ENCODE measurements at regions not wholly inside any gene's neighbourhood (a gene's known extent, or its start where the extent isn't known, plus 50 kb on each side); places are given as distances from the start of the nearest gene placed in this dataset.
"Not testable (repeated sequence)": the region's sequence is repeated elsewhere in the genome, so short reads cannot be mapped to it uniquely, and the experiment has no call there.

DNA sequence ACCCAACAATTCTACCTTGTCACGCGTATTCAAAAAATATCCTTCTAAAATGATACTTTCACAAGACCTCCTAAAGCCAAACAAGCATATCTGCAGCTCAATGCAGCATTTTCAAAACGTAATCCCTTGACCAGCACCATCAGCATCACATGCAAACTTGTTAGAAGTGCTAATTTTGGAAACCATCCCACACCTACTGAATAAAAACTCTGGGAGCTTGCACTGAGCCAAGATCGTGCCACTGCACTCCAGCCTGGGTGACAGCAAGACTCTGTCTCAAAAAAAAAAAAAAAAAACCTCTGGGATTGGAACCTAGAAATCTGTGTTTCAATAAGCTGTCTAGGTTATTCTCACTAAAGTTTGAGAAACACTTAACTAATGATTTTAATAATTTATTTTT, 223.3 kb upstream of the CCDC54 start:
- ATAC-seq (no peak), DNase-seq (no peak)

DNA sequence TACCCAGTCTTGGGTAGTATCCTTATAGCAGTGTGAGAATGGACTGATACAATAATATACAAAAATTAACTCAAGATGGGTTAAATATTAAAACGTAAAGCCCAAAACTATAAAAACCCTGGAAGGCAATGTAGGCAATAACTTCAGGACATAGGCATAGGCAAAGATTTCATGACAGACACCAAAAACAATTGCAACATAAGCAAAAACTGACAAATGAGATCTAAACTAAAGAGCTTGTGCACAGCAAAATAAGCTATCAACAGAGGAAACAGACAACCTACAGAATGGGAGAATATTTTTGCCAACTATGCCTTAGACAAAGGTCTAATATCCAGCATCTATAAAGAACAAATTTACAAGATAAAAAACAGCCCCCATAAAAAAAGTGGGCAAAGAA, 204.8 kb upstream of the CCDC54 start:
- ATAC-seq, result no peak
- DNase-seq, result no peak

DNA sequence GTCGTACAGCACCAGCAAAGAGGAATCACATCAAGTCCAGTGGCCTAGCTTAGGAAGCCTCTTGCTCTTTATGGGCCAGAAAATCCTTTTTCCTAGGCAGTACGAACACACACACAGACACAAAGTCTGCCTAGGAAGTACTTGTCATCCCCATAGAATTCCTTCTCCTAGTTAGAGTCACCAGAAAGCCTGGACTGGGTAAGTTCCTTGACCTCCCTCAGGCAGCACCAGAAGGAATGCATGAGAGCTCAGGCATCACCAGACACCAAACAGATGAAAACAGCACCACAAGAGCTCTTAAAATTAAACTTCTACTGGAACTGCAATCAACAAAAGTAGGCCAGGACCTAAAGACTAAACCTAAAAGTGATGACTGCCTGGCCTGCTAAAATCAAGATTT, 192.9 kb upstream of the CCDC54 start:
- ATAC-seq (no peak), DNase-seq (no peak)

DNA sequence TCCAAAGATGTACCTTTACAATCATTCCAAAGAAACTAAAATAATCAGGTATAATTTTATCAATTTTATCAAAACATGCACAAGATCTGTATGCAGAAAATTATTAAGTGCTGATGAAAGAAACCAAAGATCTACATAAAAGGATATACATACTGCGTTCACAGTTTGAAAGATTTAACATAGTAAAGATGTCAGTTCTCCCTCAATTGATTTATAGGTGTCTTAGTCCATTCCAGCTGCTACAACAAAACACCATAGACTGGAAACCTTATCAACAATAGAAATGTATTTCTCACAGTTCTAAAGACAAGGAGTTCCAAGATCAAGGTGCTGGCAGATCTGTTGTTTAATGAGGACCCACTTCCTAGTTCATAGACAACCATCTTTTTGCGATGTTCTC, 189.0 kb upstream of the CCDC54 start:
- DNase-seq, result no peak

DNA sequence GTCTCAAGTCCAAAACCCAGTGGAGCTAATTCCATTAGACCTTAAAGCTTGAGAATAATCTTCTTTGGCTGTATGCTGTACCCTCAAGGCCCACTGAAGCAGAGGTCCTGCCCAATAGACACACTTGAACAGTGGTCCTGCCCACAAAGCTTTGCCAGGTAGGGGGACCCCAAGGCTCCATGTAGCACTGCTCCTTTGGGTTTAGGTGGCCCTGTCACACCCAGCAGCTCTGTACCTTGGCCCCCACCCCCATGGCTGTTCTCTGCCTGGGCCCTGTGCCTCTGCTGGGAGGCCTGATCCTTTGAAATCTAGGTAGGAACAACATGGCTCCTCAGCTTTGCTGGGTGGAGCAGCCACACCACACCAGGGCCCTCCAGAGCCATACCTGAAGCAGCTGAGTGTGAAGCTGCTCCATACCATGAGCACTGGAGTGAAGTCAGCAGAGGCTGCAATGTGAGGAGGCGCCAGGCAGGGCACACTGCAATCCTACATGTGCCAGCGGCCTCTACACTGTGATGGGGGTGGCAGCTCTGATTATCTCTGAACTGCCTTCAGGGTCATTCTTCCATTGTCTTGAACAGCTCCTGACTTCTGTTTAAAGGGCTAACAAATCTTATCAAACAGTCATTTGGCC, 188.0 kb upstream of the CCDC54 start:
- ATAC-seq (no peak), DNase-seq (no peak)

More for the DNA sequence above, 189.0 kb upstream of the CCDC54 start:
- ATAC-seq, result no peak

DNA sequence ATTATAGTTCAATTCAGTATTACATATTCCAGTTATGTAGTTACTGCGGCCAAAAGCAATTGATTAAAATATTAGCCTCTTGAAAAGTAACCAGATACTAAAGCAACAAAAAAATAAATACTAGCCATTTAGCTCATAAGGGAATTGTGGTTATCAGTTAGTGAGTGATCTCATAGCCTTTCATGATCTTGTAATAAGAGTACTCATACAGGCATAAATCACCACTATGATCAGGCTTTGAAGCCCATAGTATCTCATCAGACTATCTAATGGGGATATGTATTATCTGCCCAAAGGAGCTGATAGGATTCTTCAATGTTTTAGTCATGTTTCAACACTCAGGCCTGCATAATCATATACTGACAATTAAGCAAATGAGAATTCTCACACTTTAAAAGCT, 184.1 kb upstream of the CCDC54 start:
- no peak for DNase-seq
- no peak for ATAC-seq

DNA sequence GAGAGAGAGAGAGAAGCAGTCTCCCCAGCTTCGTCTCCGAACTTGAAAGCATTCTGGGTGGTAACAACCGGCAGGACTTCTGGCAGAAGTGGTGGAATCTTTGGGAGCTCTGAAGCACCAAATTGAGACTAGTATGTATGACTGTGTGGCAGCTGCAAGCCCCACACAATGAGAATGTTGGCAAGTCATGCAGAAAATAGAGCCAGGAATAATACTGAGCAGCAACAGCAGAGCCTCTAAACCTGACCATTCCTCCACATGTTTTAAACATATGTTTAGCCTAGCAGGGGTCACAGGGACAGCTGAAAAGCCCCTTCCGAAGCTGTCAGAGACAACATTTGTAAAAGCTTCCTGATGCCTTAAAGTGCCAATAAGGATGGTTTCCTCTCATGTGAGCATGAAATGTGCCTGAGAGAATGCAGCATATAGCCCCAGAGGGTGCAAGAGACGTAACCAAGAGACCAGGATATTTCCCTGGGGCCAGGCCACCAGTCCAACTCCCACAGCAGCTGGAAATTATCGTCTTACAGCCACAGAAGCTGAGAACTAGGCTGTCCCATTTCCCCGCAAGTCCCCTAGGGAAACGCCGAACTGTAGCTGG, 178.6 kb upstream of the CCDC54 start:
- ATAC-seq (no peak), DNase-seq (no peak)

DNA sequence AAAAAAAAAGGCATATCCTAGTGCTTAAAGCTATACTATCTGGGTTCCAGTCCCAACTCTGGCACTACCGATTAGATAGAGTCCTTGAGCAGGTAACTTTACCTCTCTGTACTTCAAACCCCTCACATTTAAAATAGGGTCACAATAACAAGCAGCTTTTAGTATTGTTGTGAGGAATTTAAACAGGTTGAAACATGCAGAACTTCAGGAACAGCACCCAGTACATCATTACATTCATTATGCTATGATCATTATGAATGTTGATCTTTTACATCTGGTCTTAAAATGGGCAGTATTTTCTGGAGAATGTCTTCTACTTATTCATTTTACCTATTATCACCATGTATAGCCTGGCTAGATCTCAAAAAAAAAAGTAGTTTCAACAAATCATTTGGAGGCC, 176.1 kb upstream of the CCDC54 start:
- DNase-seq (no peak), ATAC-seq (no peak)

DNA sequence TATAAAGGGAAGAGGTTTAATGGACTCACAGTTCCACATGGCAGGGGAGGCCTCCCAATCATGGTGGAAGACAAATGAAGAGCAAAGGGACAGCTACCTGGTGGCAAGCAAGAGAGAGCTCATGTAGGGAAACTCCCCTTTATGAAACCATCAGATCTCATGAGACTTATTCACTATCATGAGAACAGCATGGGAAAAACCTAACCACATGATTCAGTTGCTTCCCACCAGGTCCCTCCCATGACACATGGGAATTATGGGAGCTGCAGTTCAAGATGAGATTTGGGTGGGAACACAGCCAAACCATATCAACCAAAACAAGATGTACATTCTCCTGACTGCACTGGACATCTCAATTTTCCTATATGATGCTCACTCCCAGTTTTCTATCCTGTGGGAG, 174.4 kb upstream of the CCDC54 start:
- ATAC-seq, DNase-seq: not testable (repeated sequence)

DNA sequence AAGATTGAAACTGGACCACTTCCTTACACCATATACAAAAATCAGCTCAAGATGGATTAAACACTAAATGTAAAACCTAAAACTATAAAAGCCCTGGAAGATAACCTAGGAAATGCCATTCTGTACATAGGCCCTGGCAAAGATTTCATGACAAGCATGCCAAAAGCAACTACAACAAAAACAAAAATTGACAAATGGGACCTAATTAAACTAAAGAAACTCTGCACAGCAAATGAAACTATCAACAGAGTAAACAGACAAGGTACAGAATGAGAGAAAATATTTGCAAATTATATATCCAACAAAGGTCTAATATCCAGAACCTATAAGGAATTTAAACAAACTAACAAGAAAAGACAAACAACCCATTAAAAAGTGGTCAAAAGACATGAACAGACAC, 173.1 kb upstream of the CCDC54 start:
- ATAC-seq, result no peak

DNA sequence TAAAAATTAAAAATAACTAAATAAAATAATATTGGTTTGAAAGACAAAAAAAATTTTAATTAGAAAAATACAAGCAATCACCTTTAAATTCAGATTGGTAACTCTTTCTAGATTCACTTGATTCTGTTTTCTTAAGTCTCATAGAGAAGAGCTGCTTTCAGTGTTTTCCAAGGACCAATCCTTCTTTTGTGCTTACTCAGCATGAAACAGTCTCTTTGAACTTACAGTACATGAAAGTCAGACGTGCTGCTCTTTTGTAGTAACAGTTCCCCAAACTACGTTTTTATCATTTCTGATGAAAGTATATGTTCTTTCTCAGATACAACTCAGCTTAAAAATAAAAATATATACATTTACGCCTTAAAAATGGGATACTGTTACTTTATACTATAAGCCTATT, 171.9 kb upstream of the CCDC54 start:
- ATAC-seq (no peak), DNase-seq (no peak)

More for the DNA sequence above, 173.1 kb upstream of the CCDC54 start:
- no peak for DNase-seq

DNA sequence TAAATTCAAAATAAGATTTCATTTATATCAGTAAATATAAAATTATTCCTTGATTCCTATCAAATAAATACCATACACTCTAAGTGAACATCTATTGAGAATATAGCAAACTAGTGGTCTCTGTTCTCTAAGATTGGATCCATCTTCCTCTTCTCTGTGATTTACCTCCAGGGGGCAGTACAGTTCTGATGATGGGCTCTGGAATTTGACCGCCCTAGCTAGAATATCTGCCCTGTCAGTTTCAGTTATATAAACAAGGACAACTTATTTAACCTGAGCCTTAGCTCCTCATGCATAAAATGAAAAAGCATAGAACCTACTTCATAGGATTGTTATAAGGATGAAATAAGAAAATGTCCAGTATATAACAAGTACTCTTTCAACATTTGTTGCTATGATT, 171.1 kb upstream of the CCDC54 start:
- ATAC-seq (peak; percentile 49), DNase-seq (no peak)

DNA sequence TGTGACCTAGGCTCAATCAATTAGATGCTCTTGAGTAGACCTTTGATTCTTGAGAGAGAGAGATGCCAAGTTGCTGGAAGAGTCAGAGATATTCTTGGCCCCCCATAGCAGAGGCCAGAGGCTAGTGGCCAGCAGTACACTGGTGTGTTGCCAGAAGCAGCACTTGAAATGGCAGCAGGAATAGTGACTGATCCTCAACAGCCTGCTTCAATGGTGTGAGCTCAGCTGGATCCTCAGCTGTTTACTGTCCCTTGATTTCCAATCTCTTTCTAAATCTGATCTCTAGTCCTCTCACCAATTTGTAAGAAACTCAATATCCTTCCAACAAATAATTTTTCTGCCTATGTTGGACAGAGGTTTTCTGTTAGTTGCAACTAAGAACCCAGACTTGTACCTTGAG, 170.3 kb upstream of the CCDC54 start:
- no peak for DNase-seq
- no peak for ATAC-seq

DNA sequence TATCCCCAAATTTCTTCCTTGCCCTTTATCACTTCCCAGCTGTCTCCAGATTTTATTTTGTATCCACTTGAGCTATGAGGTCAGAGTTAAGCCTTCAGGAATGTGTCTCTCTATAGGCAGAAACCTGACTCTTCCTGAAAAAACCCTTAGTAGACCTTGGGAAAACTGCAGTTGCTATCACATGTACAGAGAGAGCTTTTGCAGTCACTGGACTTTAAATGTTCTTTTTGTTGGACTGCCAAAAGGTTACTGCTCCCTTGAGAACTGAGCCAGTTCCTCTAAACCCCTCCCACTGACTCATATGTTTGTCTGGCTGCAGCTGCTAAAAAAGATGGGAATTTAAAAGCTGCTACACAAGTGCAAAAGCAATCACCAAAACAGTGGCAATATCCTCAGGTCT, 169.1 kb upstream of the CCDC54 start:
- DNase-seq (no peak), ATAC-seq (no peak)

DNA sequence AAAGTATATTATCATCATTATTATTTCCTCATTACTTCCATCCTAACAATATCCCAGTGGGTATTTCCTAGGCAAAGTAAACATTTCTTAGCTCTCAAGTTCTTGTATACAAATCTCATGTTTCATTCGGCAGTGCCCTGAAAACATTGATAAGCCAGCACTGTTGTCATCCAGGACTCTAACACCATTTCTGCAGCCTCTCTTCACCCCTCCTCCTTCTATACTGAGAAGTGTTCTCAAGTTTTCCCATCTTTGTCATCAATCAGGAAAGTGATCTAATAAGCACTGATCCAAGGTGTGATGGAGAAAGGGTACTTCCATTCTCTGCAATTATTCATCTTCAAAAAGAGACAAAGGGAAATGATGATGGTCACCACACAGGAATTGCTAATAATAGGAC, 168.4 kb upstream of the CCDC54 start:
- ATAC-seq (no peak), DNase-seq (no peak)

DNA sequence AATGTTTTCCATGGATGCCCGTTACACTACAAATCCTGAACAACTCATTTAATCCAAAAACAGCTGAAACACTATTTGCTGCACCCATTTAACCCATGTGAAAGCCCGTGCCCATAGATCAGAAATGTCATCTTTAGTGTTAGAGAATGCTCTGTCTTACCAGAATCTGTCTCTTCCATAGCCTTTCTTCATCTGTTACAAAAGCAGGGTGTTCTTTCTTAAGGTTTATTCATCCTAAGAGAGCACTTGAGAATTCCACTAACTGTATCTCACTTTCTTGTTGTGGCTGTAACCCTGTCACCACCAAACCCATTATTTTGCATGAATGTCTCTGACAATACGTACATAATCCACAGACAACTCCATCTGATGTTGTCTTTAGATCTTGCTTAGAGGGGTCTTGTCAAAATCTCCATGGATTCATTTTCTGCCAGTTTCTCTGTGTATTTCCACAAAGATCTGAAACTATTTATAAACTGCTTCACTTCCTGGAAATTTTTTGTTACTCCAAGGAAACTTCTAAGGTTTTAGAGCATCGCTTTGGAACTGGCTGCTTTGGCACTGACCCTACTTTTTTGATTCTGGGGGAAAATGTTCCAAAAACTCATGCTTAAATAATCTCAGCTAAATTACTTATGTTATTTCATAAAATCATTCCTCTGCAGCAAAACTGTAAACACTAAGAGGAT, 167.8 kb upstream of the CCDC54 start:
- no peak for DNase-seq
- no peak for ATAC-seq

DNA sequence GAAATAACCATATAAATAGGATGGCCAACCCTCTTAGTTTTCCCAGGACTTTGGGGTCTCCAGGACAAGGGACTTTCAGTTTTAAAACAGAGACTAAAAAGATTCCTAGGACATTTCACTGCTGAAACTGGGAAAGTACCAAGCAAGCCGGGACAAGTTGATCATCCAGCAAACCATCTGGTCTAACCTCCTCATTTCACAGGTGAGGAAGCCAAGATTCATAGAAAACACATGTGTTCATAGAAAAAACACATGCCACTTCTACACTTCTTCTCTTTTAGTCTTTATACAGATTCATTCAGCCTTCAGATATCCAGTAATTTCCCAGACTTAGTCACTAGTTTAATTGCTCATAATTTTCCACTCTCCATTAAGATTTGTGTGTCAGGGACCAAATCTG, 165.6 kb upstream of the CCDC54 start:
- ATAC-seq, result no peak
- no peak for DNase-seq

DNA sequence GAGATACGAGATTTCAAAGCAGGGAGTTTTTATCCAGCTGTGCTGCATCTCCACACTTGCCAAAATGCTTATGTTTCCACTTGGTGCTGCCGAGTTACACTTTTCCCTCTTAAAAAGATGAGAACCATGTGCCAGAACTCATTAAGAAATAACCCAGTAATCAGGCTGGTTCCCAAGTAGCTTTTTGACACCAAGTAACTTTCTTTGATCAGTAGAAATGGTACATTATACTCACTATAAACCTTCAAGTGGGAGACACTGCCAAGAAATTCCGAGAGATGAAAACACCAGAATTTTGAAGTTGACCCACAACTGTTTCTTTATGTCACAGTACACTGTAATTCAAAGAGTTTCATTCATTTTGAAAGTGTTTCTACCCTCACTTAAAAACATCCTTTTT, 164.6 kb upstream of the CCDC54 start:
- DNase-seq, result no peak
- no peak for ATAC-seq

DNA sequence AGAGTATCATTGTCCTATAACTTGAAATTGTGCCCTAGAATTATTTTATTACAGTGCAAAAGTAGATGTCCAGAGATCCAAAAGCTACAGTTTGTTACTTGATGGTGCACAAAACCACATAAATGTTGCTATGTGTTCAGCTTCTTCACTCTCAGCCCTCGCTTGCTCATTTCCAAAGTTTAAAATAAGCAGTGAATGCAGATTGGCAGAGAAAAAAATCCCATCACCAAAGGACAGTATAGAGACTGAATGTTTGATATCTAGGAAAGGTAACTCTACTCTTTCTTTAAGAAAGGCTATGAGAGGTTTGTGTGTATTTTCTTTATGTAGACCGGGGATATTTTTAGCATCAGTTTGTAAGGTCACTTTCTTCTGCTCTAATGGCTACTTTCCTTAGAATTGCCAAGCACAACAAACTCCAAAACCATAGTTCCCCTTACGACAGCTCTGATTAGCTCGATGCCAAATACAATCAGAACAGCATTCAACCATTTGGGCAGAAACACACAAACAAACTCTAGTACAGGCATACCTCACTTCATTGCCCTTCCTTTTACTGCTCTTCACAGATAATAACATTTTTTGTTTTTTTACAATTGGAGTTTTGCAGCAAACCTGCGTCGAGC, 164.1 kb upstream of the CCDC54 start:
- ATAC-seq (no peak), DNase-seq (no peak)

DNA sequence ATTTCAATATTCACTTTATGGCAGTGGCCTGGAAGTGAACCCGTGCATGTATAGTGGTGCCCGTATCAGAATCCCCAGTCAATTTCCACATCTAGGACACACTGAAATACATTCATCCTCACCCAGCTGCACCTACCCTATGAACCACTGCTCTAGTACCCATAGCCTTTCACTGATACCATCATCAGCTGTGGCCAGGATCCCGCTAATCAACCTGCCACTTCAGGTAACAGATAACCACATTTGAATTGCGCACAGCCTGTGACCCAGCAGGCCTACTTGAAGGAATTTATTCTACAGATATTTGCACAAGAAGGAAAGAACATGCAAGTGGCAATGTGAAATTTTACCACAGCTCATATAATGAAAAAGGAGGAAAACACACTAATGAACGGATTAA, 161.0 kb upstream of the CCDC54 start:
- ATAC-seq (no peak), DNase-seq (no peak)

DNA sequence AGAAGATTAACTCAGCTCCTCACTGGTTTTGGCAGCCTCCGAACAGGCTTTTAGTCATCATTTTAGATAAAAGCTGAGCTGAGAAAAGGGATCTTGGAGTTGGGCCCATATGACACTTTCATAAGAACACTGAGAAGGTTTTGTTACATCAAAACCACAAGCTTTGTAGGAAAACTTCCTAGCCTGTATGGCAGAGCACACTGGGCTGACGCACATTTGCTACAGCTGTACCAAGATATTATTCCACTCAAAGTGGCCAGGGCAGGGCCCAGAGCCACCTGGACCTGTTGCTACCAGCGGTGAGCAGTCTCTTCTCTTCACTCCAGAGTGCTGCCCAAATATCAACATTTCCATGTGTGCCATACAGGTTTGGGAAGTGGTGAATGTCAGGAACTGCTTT, 160.5 kb upstream of the CCDC54 start:
- DNase-seq (no peak), ATAC-seq (no peak)

DNA sequence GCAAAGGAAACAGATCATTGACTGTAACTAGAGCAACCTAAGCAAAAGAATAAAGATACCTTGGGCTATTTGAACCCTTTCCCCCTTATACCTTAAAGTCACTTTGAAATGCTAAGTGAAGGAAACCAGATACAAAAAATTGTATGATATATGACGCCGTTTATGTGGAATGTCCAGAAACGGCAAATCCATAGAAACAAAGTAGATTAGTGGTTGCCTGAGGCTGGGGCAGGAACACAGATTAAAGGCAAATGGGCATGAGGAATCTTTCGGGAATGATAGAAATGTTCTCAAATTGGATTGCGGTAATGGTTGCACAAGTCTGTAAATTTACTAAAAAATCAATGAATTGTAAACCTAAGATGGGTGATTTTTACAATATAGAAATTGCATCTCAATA, 160.1 kb upstream of the CCDC54 start:
- DNase-seq (no peak), ATAC-seq (no peak)

DNA sequence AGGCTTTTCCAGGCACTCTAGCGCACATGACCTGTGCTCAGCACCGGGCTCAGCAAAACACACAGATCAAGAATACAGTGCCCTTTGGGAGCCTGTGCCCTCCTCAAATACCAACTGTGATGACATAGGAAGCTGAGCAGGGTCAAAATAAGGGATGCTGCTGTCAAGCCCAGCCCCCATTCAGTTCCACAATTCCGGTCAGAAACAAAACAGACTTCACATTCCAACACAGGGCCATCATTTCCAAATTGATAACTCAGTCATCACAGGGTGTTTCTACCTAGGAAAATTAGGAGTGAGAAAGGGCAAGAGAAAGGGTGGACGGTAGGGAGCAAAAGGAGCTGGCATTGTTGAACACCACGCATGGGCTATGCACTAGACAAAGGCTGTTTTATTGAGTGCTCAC, 158.4 kb upstream of the CCDC54 start:
- ATAC-seq (no peak), DNase-seq (no peak)

DNA sequence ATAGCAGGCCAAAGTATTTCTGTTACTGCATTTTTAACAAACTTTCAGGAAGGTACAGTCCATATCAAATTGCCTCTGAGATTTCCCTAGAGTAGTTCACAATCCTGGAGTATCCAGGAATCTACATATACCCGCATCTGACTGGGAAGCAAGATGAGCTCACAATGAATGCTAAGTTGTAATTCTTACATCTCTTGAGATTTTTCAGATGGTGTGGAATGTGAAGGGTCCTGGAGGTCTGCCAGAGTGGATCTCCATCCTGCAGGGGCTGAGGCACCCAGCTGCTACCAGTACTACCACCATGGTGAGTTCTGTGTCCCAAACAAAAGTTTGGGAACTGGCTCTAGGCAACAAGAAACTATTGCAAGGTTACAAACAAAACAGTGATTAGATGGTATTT, 156.7 kb upstream of the CCDC54 start:
- no peak for ATAC-seq
- no peak for DNase-seq
